ENCODE measurements at regions not wholly inside any gene's neighbourhood (a gene's known extent, or its start where the extent isn't known, plus 50 kb on each side); places are given as distances from the start of the nearest gene placed in this dataset.
"Not testable (repeated sequence)": the region's sequence is repeated elsewhere in the genome, so short reads cannot be mapped to it uniquely, and the experiment has no call there.

DNA sequence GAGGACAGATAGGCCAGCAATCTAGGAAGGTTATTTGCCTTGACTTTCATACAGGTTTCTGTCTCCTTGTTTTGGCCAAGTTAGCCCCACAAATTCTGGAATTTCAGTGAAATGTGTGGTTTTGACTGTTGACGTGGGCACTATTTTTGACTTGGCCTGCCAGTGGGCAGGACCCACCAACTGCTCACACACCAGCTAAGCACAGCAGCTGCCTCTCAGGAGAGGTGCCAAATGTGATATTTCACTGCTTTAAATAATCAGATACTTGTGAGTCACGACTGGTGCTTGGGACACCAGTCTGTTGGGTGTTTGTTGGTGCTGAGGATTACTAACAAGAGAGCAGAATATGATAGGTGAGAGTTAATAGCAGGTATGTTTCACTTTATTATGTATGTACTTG lies 409.7 kb upstream of the MTPN start:
- TF ChIP-seq POLR2A (IDR thresholded peaks at IDR 0.05) (no peak), POLR2AphosphoS5 (IDR thresholded peaks at IDR 0.05) (no peak)
- TF ChIP-seq, protein P1, sequence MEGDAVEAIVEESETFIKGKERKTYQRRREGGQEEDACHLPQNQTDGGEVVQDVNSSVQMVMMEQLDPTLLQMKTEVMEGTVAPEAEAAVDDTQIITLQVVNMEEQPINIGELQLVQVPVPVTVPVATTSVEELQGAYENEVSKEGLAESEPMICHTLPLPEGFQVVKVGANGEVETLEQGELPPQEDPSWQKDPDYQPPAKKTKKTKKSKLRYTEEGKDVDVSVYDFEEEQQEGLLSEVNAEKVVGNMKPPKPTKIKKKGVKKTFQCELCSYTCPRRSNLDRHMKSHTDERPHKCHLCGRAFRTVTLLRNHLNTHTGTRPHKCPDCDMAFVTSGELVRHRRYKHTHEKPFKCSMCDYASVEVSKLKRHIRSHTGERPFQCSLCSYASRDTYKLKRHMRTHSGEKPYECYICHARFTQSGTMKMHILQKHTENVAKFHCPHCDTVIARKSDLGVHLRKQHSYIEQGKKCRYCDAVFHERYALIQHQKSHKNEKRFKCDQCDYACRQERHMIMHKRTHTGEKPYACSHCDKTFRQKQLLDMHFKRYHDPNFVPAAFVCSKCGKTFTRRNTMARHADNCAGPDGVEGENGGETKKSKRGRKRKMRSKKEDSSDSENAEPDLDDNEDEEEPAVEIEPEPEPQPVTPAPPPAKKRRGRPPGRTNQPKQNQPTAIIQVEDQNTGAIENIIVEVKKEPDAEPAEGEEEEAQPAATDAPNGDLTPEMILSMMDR (IDR thresholded peaks at IDR 0.05 in 8 of 11, conservative IDR thresholded peaks at IDR 0.05 in 3 of 11) = no peak
- no peaks in the 10 kb centered on the region for H3K36me3 ChIP-seq
- no peak overlapping the region for H3K27ac ChIP-seq
- no peak for DNase-seq
- intact Hi-C loops (cut with DNase I; ENCODE audit: low total_unique reads) = no loop called here
- no peaks in the 10 kb centered on the region for H3K9me3 ChIP-seq
- no peak overlapping the region for H3K4me3 ChIP-seq
- H3K4me1 ChIP-seq = no peaks in the 10 kb centered on the region
- WGBS, 5 donors = 56 to 75% (median 67%) methylated on average over 2 of the region's 2 CpGs
- no peaks in the 10 kb centered on the region for H3K27me3 ChIP-seq (replicated peaks in 1 of 7)

DNA sequence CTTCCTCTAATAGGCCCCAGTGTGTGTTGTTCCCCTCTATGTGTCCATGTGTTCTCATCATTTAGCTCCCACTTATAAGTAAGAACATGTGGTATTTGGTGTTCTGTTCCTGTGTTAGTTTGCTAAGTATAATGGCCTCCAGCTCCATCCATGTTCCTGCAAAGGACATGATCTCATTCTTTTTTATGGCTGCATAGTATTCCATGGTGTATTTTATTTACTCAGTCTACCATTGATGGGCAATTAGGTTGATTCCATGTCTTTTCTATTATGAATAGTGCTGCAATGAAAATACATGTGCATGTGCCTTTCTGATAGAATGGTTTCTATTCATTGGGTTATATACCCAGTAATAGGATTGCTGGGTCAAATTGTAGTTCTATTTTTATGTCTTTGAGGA lies 394.2 kb upstream of the MTPN start:
- H3K4me3 ChIP-seq; DNase-seq; H3K27ac ChIP-seq; intact Hi-C loops (cut with DNase I; ENCODE audit: low total_unique reads); H3K9me3 ChIP-seq; H3K27me3 ChIP-seq (replicated peaks in 1 of 7); H3K36me3 ChIP-seq; H3K4me1 ChIP-seq: not testable (repeated sequence)

DNA sequence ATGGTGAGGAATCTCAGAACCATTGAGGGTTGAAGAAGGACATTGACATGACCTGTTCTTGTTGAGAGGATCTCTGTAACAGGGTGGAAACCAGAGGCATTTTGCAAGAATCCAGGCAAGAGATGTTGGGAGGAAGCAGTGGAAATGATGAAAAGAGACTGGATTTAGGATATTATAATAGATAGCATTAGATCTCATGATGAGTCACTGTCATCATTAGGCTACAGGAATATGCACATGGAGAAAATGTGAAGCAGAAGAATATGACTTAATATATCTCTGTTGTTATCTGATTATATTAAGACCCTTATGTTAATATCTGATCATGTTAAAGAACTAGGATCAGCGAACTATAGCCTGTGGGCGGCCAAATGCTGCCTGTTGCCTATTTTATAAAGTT lies 393.0 kb upstream of the MTPN start:
- 79 to 97% (median 84%) methylated on average over 2 of the region's 2 CpGs for WGBS, 5 donors
- intact Hi-C loops (cut with DNase I; ENCODE audit: low total_unique reads) = no loop called here
- DNase-seq = no peak
- H3K9me3 ChIP-seq = peaks cover 0 to 8% (median 0%) of the 10 kb centered on the region in 8 donors
- no peaks in the 10 kb centered on the region for H3K36me3 ChIP-seq
- TF ChIP-seq POLR2A (IDR thresholded peaks at IDR 0.05) = no peak
- no peak for TF ChIP-seq POLR2AphosphoS5 (IDR thresholded peaks at IDR 0.05)
- TF ChIP-seq, protein P1 (IDR thresholded peaks at IDR 0.05 in 8 of 11, conservative IDR thresholded peaks at IDR 0.05 in 3 of 11) = no peak
- no peak overlapping the region for H3K4me3 ChIP-seq
- H3K4me1 ChIP-seq = no peaks in the 10 kb centered on the region
- no peaks in the 10 kb centered on the region for H3K27me3 ChIP-seq (replicated peaks in 1 of 7)
- no peak overlapping the region for H3K27ac ChIP-seq

DNA sequence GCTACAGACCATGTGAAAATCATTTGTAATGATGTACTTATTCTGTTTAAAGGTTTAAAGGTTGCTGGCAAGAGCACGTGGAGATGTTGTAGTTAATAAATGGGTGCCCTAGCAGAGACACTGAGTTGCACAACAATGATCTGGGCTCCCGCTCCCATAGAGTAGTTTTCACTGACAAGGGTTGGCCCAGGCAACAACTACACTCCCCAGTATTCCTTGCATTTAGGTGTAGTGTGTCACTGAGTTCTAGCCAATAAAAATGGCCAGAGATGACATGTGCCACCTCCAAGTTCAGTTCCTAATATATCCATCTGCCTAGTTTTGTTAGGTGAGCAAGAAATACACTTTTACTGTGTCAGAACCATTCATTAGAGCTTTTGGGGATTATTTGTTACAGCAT lies 392.1 kb upstream of the MTPN start:
- TF ChIP-seq POLR2A (IDR thresholded peaks at IDR 0.05) = no peak
- TF ChIP-seq, protein P1 (IDR thresholded peaks at IDR 0.05 in 8 of 11, conservative IDR thresholded peaks at IDR 0.05 in 3 of 11) = no peak
- no peak for TF ChIP-seq POLR2AphosphoS5 (IDR thresholded peaks at IDR 0.05)
- H3K9me3 ChIP-seq = peaks cover 0 to 8% (median 0%) of the 10 kb centered on the region in 8 donors
- H3K27ac ChIP-seq = no peak overlapping the region
- H3K36me3 ChIP-seq = no peaks in the 10 kb centered on the region
- DNase-seq = no peak
- 74 to 88% (median 81%) methylated on average over 2 of the region's 2 CpGs for WGBS, 5 donors
- no peak overlapping the region for H3K4me3 ChIP-seq
- H3K27me3 ChIP-seq (replicated peaks in 1 of 7) = no peaks in the 10 kb centered on the region
- H3K4me1 ChIP-seq = no peaks in the 10 kb centered on the region
- intact Hi-C loops (cut with DNase I; ENCODE audit: low total_unique reads) = no loop called here

DNA sequence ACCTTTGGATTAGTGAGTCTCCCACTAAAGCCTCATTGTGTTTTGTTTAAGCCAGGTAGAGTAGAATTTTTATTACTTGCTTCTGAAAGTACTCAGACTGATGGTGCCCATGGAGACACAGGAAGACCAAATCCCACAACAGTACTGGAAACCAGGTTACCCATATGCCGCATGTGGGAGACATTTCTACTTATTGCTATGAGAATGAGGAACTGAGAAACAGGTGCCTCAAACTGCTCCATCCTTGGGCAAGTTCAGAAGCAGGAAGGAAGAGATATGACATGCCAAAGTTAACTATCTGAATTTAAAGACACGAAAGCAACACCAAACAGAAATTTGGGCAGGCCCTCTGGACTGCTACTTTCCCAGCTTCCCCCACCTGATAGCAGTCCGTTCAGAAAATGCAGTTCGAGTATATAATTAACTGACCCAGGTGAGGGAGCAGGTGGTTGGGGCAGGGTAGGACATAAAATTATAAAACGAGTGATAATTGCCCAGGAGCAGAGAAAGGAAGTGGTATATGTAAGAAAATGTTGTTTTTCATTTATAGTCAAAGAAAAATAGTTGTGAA lies 382.3 kb upstream of the MTPN start:
- no peak for TF ChIP-seq POLR2AphosphoS5 (IDR thresholded peaks at IDR 0.05)
- TF ChIP-seq, protein P1 (IDR thresholded peaks at IDR 0.05 in 8 of 11, conservative IDR thresholded peaks at IDR 0.05 in 3 of 11) = no peak
- no peak for TF ChIP-seq POLR2A (IDR thresholded peaks at IDR 0.05)
- H3K4me1 ChIP-seq = no peaks in the 10 kb centered on the region
- peaks cover 0 to 8% (median 0%) of the 10 kb centered on the region in 8 donors for H3K9me3 ChIP-seq
- H3K36me3 ChIP-seq = no peaks in the 10 kb centered on the region
- no peak for DNase-seq
- no peak overlapping the region for H3K4me3 ChIP-seq
- no peaks in the 10 kb centered on the region for H3K27me3 ChIP-seq (replicated peaks in 1 of 7)
- 41 to 56% (median 44%) methylated on average over 5 of the region's 5 CpGs for WGBS, 5 donors
- intact Hi-C loops (cut with DNase I; ENCODE audit: low total_unique reads) = no loop called here
- H3K27ac ChIP-seq = peak overlapping the region in 1 of 8 donors; percentile 24
